ENCODE measurements at regions not wholly inside any gene's neighbourhood (a gene's known extent, or its start where the extent isn't known, plus 50 kb on each side); places are given as distances from the start of the nearest gene placed in this dataset.
"Not testable (repeated sequence)": the region's sequence is repeated elsewhere in the genome, so short reads cannot be mapped to it uniquely, and the experiment has no call there.

- DNase-seq (ENCODE audit: low read depth) = not testable (repeated sequence)
Observed at GRCh38 chrX:3919668-3920423, 206.4 kb upstream of the PRKX start.

GRCh38 chrX:3914813-3915212, 201.4 kb upstream of the PRKX start:
- DNase-seq (ENCODE audit: low read depth) = not testable (repeated sequence)

GRCh38 chrX:3914059-3914458, 200.6 kb upstream of the PRKX start:
- not testable (repeated sequence) for DNase-seq (ENCODE audit: low read depth)

- DNase-seq (ENCODE audit: low read depth) = not testable (repeated sequence)
Observed at GRCh38 chrX:3911012-3911411, 197.6 kb upstream of the PRKX start.

GRCh38 chrX:3910611-3911010, 197.2 kb upstream of the PRKX start:
- DNase-seq (ENCODE audit: low read depth) = not testable (repeated sequence)

GRCh38 chrX:3905522-3906258, 192.2 kb upstream of the PRKX start:
- DNase-seq (ENCODE audit: low read depth) = not testable (repeated sequence)

GRCh38 chrX:3902222-3902621, 188.8 kb upstream of the PRKX start:
- DNase-seq (ENCODE audit: low read depth) = not testable (repeated sequence)

GRCh38 chrX:3896755-3897154, 183.3 kb upstream of the PRKX start:
- not testable (repeated sequence) for DNase-seq (ENCODE audit: low read depth)

- DNase-seq (ENCODE audit: low read depth) = not testable (repeated sequence)
Observed at GRCh38 chrX:3882553-3882920, 169.1 kb upstream of the PRKX start.

- DNase-seq (ENCODE audit: low read depth) = not testable (repeated sequence)
Observed at GRCh38 chrX:3881898-3882552, 168.6 kb upstream of the PRKX start.

- not testable (repeated sequence) for DNase-seq (ENCODE audit: low read depth)
Observed at GRCh38 chrX:3881255-3881895, 167.9 kb upstream of the PRKX start.

- not testable (repeated sequence) for DNase-seq (ENCODE audit: low read depth)
Observed at GRCh38 chrX:3876393-3876792, 162.9 kb upstream of the PRKX start.

- not testable (repeated sequence) for DNase-seq (ENCODE audit: low read depth)
Observed at GRCh38 chrX:3875638-3876037, 162.2 kb upstream of the PRKX start.

GRCh38 chrX:3872226-3872879, 158.9 kb upstream of the PRKX start:
- DNase-seq (ENCODE audit: low read depth) = not testable (repeated sequence)

- not testable (repeated sequence) for DNase-seq (ENCODE audit: low read depth)
Observed at GRCh38 chrX:3867067-3867831, 153.8 kb upstream of the PRKX start.

GRCh38 chrX:3858332-3858731, 144.9 kb upstream of the PRKX start:
- DNase-seq (ENCODE audit: low read depth) = not testable (repeated sequence)

GRCh38 chrX:3843522-3844145, 130.2 kb upstream of the PRKX start:
- not testable (repeated sequence) for DNase-seq (ENCODE audit: low read depth)

- not testable (repeated sequence) for DNase-seq (ENCODE audit: low read depth)
Observed at GRCh38 chrX:3842822-3843521, 129.5 kb upstream of the PRKX start.

GRCh38 chrX:3838754-3839153, 125.3 kb upstream of the PRKX start:
- not testable (repeated sequence) for DNase-seq (ENCODE audit: low read depth)

All from GM04503 (cell line).